CD4-positive, alpha-beta memory T cell (primary cell): ENCODE measurements at regions not wholly inside any gene's neighbourhood (a gene's known extent, or its start where the extent isn't known, plus 50 kb on each side); places are given as distances from the start of the nearest gene placed in this dataset.

Experiments
- CTCF ChIA-PET: fragments of 350-600 bp; sonication (Branson Sonifier 250); formaldehyde crosslinking; loops from one replicate; lab custom pipeline; 2021; ENCODE audit warnings: inconsistent platforms; ENCODE audit not compliant: partially characterized antibody; lab: Charles Lee
- POLR2A ChIA-PET: fragments of 350-600 bp; sonication (Branson Sonifier 250); formaldehyde crosslinking; loops from one replicate; lab custom pipeline; 2021; ENCODE audit not compliant: partially characterized antibody; lab: Charles Lee
- DNase-seq, 5 donors: peaks; one replicate each; pipeline versions ENCODE4 v3.0.0 to v3.0.0-alpha.2; 2020 to 2022; ENCODE audit warnings: mixed read lengths in 1 of 5
- H3K27ac ChIP-seq: one replicate; pipeline ENCODE4 v1.7.0; 2013; ENCODE audit warnings: low read depth, low read length
- H3K27me3 ChIP-seq: 2 replicates; pipeline ENCODE4 v1.7.0; 2013; ENCODE audit warnings: mild to moderate bottlenecking, low read length, moderate library complexity; ENCODE audit not compliant: insufficient read depth
- H3K36me3 ChIP-seq: 2 replicates; pipeline ENCODE4 v1.7.0; 2013; ENCODE audit warnings: mild to moderate bottlenecking, low read length, moderate library complexity; ENCODE audit not compliant: insufficient read depth
- H3K4me1 ChIP-seq: 2 replicates; pipeline ENCODE4 v1.7.0; 2013; ENCODE audit warnings: mild to moderate bottlenecking, low read length, moderate library complexity; ENCODE audit not compliant: insufficient read depth
- H3K4me3 ChIP-seq, 2 donors: one replicate each; pipeline ENCODE4 v1.7.0; 2013; ENCODE audit warnings: low read length in 2 of 2, mild to moderate bottlenecking in 1 of 2
- H3K9me3 ChIP-seq, 2 donors: one replicate each; pipeline ENCODE4 v1.7.0; 2013; ENCODE audit warnings: low read length in 2 of 2, control low read depth in 1 of 2; ENCODE audit not compliant: control insufficient read depth in 1 of 2
- H3K27ac Mint-ChIP-seq, 7 donors: one replicate each; pipeline ENCODE4 v1.8.0; 2020 to 2021; ENCODE audit warnings: mixed read lengths in 7 of 7, mild to moderate bottlenecking in 6 of 7, inconsistent platforms in 3 of 7, moderate library complexity in 3 of 7
- H3K27me3 Mint-ChIP-seq, 2 donors: one replicate each; pipeline ENCODE4 v1.8.0; 2020 to 2021; ENCODE audit warnings: mixed read lengths in 2 of 2
- H3K36me3 Mint-ChIP-seq, 2 donors: one replicate each; pipeline ENCODE4 v1.8.0; 2020 to 2021; ENCODE audit warnings: mixed read lengths in 2 of 2, inconsistent platforms in 1 of 2, mild to moderate bottlenecking in 1 of 2
- H3K4me1 Mint-ChIP-seq, 4 donors: one replicate each; pipeline ENCODE4 v1.8.0; 2020 to 2021; ENCODE audit warnings: mixed read lengths in 4 of 4, mild to moderate bottlenecking in 1 of 4
- H3K4me3 Mint-ChIP-seq, 8 donors: one replicate each; pipeline ENCODE4 v1.8.0; 2020 to 2021; ENCODE audit warnings: mixed read lengths in 8 of 8, mild to moderate bottlenecking in 7 of 8, moderate library complexity in 6 of 8, inconsistent platforms in 3 of 8
- H3K9me3 Mint-ChIP-seq, 8 donors: one replicate each; pipeline ENCODE4 v1.8.0; 2020 to 2021; ENCODE audit warnings: mixed read lengths in 8 of 8, mild to moderate bottlenecking in 5 of 8, inconsistent platforms in 3 of 8, moderate library complexity in 1 of 8
- intact Hi-C: fragments of 100-400 bp; cut with micrococcal nuclease; formaldehyde crosslinking; loops from one replicate; pipeline ENCODE4 v1.15.1; 2023

DNA sequence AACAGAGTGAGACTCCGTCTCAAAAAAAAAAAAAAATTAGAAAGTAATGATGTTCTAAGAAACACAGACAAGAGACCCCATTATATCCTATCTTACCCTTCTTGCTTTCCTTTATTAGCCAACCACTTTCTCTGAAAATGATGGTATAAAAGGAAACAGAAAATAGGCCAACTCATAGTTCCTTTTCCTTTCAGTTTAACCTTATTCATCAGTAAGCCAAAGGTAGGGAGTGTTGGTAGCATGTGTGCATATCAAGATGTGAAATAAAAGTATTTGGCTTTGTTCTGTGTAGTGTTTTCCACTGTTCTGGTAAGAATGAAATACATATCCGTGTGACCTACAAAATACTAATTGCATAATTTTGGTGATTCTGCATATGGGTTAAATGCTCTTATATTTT lies 266.6 kb downstream of the ZNF674 start:
- Mint-ChIP-seq H3K36me3 (no peaks in the 10 kb centered on the region), H3K9me3 (peaks cover 0 to 2% (median 0%) of the 10 kb centered on the region in 8 donors), H3K27me3 (no peaks in the 10 kb centered on the region), H3K4me3 (peak overlapping the region in 5 of 8 donors; percentile 7 to 75 (median 22)), H3K27ac (no peak overlapping the region), H3K4me1 (peaks cover 14 to 19% (median 17%) of the 10 kb centered on the region in 4 donors)
- intact Hi-C loops, result no loop called here
- Histone ChIP-seq H3K36me3 (no peaks in the 10 kb centered on the region), H3K27ac (no peak overlapping the region), H3K4me1 (peaks cover 17% of the 10 kb centered on the region), H3K9me3 (no peaks in the 10 kb centered on the region), H3K27me3 (no peaks in the 10 kb centered on the region), H3K4me3 (no peak overlapping the region)
- ChIA-PET POLR2A (no interaction called here), CTCF (no interaction called here)
- DNase-seq, result no peak

DNA sequence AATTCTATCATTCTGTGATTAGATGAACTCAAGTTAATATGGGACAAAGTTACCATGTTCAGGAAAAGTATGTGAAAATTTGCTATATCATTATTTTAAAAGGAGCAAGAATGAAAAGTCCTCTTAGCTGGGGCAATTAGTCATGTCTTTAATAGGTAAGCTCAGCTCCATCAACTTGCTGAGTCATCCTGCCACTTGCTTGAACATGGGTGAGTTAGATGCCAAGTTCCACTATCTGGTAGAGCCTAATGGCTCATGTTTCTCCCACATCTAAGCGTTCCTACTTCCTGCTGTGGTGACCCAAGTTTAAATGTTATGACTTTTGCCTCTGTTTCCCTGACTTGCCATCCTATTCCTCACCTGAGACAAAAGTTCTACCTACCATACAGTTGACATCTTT lies 276.8 kb downstream of the ZNF674 start:
- no peak for DNase-seq
- Mint-ChIP-seq H3K27me3 (no peaks in the 10 kb centered on the region), H3K4me3 (no peak overlapping the region), H3K4me1 (no peaks in the 10 kb centered on the region), H3K9me3 (peaks cover 0 to 3% (median 0%) of the 10 kb centered on the region in 8 donors), H3K27ac (no peak overlapping the region), H3K36me3 (no peaks in the 10 kb centered on the region)
- ChIA-PET CTCF (no interaction called here), POLR2A (no interaction called here)
- no peaks in the 10 kb centered on the region for H3K4me1 ChIP-seq
- H3K9me3 ChIP-seq, result no peaks in the 10 kb centered on the region
- intact Hi-C loops, result no loop called here
- no peak overlapping the region for H3K4me3 ChIP-seq
- H3K27me3 ChIP-seq, result no peaks in the 10 kb centered on the region
- H3K27ac ChIP-seq, result no peak overlapping the region
- no peaks in the 10 kb centered on the region for H3K36me3 ChIP-seq

DNA sequence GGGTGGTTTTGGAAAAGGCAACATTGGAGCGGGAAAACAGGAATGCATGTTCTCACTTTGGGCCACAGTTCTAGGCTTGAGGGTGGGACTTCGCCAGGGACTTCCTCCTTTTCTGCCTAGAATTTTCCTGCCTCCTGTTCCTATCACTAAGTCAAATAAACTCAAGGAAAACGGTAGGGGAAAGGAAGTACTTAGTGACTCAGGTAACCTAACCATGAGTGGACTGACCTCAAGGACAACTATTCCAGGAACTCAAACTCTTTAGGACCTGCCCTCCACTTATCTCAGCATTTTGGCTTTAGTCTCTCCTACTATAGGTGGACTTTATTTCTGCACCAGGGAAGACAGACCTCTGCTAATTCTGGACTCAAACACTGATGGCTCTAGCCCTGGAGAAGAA lies 281.7 kb downstream of the ZNF674 start:
- intact Hi-C loops, result no loop called here
- Histone ChIP-seq H3K9me3 (no peaks in the 10 kb centered on the region), H3K4me1 (no peaks in the 10 kb centered on the region), H3K27me3 (no peaks in the 10 kb centered on the region), H3K4me3 (no peak overlapping the region), H3K36me3 (no peaks in the 10 kb centered on the region), H3K27ac (no peak overlapping the region)
- Mint-ChIP-seq H3K36me3 (no peaks in the 10 kb centered on the region), H3K4me3 (no peak overlapping the region), H3K27me3 (no peaks in the 10 kb centered on the region), H3K4me1 (no peaks in the 10 kb centered on the region), H3K27ac (no peak overlapping the region), H3K9me3 (no peaks in the 10 kb centered on the region)
- DNase-seq, result no peak
- ChIA-PET POLR2A (no interaction called here), CTCF (no interaction called here)

- H3K9me3 ChIP-seq, result no peaks in the 10 kb centered on the region
- intact Hi-C loops, result no loop called here
- H3K4me1 ChIP-seq, result peaks cover 9% of the 10 kb centered on the region
- no peak overlapping the region for H3K27ac ChIP-seq
- Mint-ChIP-seq H3K27me3 (no peaks in the 10 kb centered on the region), H3K4me1 (peaks cover 2 to 9% (median 6%) of the 10 kb centered on the region in 4 donors), H3K36me3 (no peaks in the 10 kb centered on the region), H3K27ac (no peak overlapping the region), H3K9me3 (no peaks in the 10 kb centered on the region), H3K4me3 (no peak overlapping the region)
- POLR2A ChIA-PET, result no interaction called here
- DNase-seq, result no peak
- H3K27me3 ChIP-seq, result no peaks in the 10 kb centered on the region
- no peak overlapping the region for H3K4me3 ChIP-seq
- H3K36me3 ChIP-seq, result no peaks in the 10 kb centered on the region
- CTCF ChIA-PET, result no interaction called here
These were observed 282.9 kb downstream of the ZNF674 start for GRCh38 chrX:46262304-46262703.

- POLR2A ChIA-PET, result no interaction called here
These were observed 284.7 kb downstream of the ZNF674 start for GRCh38 chrX:46260499-46260898.

GRCh38 chrX:46258356-46258755 lies 286.9 kb downstream of the ZNF674 start:
- no peaks in the 10 kb centered on the region for H3K27me3 ChIP-seq
- ChIA-PET POLR2A (no interaction called here), CTCF (interaction anchor here (1.3 kb wide), 1 partner anchor 118 kb away, joined by 3 read pairs; no protein-coding TSS in a partner anchor)

More at GRCh38 chrX:46260499-46260898, 284.7 kb downstream of the ZNF674 start:
- Histone ChIP-seq H3K27ac (no peak overlapping the region), H3K27me3 (no peaks in the 10 kb centered on the region), H3K4me1 (peaks cover 19% of the 10 kb centered on the region), H3K36me3 (no peaks in the 10 kb centered on the region), H3K9me3 (no peaks in the 10 kb centered on the region), H3K4me3 (no peak overlapping the region)
- Mint-ChIP-seq H3K36me3 (no peaks in the 10 kb centered on the region), H3K27me3 (no peaks in the 10 kb centered on the region), H3K9me3 (no peaks in the 10 kb centered on the region), H3K4me1 (peaks cover 6 to 13% (median 10%) of the 10 kb centered on the region in 4 donors), H3K27ac (no peak overlapping the region), H3K4me3 (no peak overlapping the region)
- intact Hi-C loops, result no loop called here
- CTCF ChIA-PET, result no interaction called here
- DNase-seq, result no peak

GRCh38 chrX:46257451-46257879 lies 287.8 kb downstream of the ZNF674 start:
- H3K9me3 Mint-ChIP-seq, result no peaks in the 10 kb centered on the region
- H3K4me3 ChIP-seq, result no peak overlapping the region
- ChIA-PET CTCF (interaction anchor here (1.3 kb wide), 1 partner anchor 118 kb away, joined by 3 read pairs; no protein-coding TSS in a partner anchor), POLR2A (no interaction called here)
- peak overlapping the region in 3 of 7 donors; percentile 5 to 15 (median 10) for H3K27ac Mint-ChIP-seq
- no peaks in the 10 kb centered on the region for H3K36me3 Mint-ChIP-seq
- H3K9me3 ChIP-seq, result no peaks in the 10 kb centered on the region
- intact Hi-C loops, result no loop called here
- peaks cover 6 to 13% (median 10%) of the 10 kb centered on the region in 4 donors for H3K4me1 Mint-ChIP-seq
- no peaks in the 10 kb centered on the region for H3K27me3 ChIP-seq
- H3K27me3 Mint-ChIP-seq, result no peaks in the 10 kb centered on the region
- H3K4me1 ChIP-seq, result peaks cover 19% of the 10 kb centered on the region
- H3K36me3 ChIP-seq, result no peaks in the 10 kb centered on the region
- no peak overlapping the region for H3K27ac ChIP-seq
- peak overlapping the region in 3 of 8 donors; percentile 12 to 24 (median 15) for H3K4me3 Mint-ChIP-seq
- DNase-seq, result peak in 3 of 5 donors; percentile 1 to 37 (median 19)

More at GRCh38 chrX:46258356-46258755, 286.9 kb downstream of the ZNF674 start:
- intact Hi-C loops, result no loop called here
- Mint-ChIP-seq H3K4me1 (peaks cover 6 to 13% (median 10%) of the 10 kb centered on the region in 4 donors), H3K27me3 (no peaks in the 10 kb centered on the region), H3K9me3 (no peaks in the 10 kb centered on the region), H3K36me3 (no peaks in the 10 kb centered on the region), H3K4me3 (no peak overlapping the region), H3K27ac (no peak overlapping the region)
- Histone ChIP-seq H3K4me3 (no peak overlapping the region), H3K27ac (no peak overlapping the region), H3K9me3 (no peaks in the 10 kb centered on the region), H3K4me1 (peaks cover 19% of the 10 kb centered on the region), H3K36me3 (no peaks in the 10 kb centered on the region)
- no peak for DNase-seq
